Activated T-cell treated with anti-CD3 and anti-CD28 coated beads, Interleukin-2, amount 50 U/mL, for 24 hours (primary cell): ENCODE measurements at regions not wholly inside any gene's neighbourhood (a gene's known extent, or its start where the extent isn't known, plus 50 kb on each side); places are given as distances from the start of the nearest gene placed in this dataset.

ENCODE experiments used
- DNase-seq: peaks from one replicate; pipeline ENCODE4 v3.0.0-alpha.2; 2020
- H3K27ac Mint-ChIP-seq: 2 replicates; pipeline ENCODE4 v1.8.0; 2020; ENCODE audit warnings: mild to moderate bottlenecking, mixed read lengths
- H3K27me3 Mint-ChIP-seq: 2 replicates; pipeline ENCODE4 v1.8.0; 2020; ENCODE audit warnings: mixed read lengths
- H3K36me3 Mint-ChIP-seq: 2 replicates; pipeline ENCODE4 v1.8.0; 2020; ENCODE audit warnings: low read depth, mixed read lengths
- H3K4me1 Mint-ChIP-seq: 2 replicates; pipeline ENCODE4 v1.8.0; 2020; ENCODE audit warnings: low read depth, mixed read lengths
- H3K4me3 Mint-ChIP-seq: 2 replicates; pipeline ENCODE4 v1.8.0; 2020; ENCODE audit warnings: mild to moderate bottlenecking, moderate library complexity, mixed read lengths
- H3K9me3 Mint-ChIP-seq: 2 replicates; pipeline ENCODE4 v1.8.0; 2020; ENCODE audit warnings: mixed read lengths

DNA sequence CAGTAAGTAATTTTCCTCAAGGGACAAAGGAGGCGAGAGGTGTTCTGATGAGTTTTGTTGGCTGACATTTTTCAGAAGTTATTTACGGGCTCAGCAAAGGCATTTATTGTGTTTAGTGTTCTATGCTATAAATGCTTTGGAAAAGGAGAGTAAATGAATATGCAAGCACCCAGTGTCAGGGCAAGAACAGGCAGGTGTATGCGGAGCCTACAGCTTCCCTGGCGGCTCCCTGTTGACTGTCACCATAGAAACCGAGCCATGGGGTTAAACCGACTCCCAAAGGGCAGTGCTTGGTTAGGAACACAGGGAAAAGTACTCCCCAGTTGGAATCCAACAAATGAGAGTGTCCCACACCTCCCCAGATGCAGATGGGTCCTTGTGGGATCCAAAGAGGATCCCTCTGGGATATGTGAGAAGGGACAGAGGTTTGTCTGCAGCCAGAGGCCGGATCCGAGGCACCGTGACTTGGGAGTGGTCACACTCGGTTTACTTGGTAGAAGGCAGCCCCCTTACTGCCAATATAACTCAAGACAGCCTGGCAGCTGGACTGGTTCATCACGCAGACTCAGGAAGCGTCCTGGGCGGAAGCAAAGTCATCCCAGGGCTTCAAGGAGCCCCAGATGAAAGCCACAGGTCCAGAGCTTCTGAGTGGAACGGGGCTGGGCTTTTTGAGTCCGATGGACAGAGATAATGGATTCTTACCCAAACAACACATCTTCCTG is 329.7 kb downstream of the CTTN start:
- Mint-ChIP-seq H3K27ac (no peak overlapping the region), H3K4me3 (no peak overlapping the region), H3K36me3 (no peaks in the 10 kb centered on the region), H3K27me3 (peaks cover 6% of the 10 kb centered on the region), H3K9me3 (peaks cover 4% of the 10 kb centered on the region), H3K4me1 (no peaks in the 10 kb centered on the region)
- DNase-seq: no peak

DNA sequence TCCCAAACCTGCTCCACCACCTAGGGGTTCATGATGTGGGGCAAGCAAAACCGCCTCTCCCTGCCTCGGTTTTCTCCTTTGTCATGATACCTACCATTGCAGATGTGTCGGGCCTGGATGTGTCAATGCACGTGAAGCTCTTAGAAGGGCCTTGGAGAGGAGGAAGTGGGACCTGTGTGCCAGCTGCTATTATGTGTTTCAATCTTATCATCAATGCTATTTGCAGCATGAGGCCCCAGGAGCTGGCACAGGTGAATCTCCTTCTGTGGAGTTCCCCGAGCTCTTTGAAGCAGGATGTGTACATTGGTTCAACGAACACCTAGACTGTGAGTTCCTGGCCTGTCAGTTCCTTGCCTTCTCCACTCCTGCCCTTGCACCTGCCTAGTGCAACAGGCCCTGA is 331.6 kb downstream of the CTTN start:
- peaks cover 4% of the 10 kb centered on the region for H3K9me3 Mint-ChIP-seq
- no peak overlapping the region for H3K27ac Mint-ChIP-seq
- no peaks in the 10 kb centered on the region for H3K4me1 Mint-ChIP-seq
- H3K27me3 Mint-ChIP-seq: no peaks in the 10 kb centered on the region
- DNase-seq: no peak
- no peak overlapping the region for H3K4me3 Mint-ChIP-seq
- no peaks in the 10 kb centered on the region for H3K36me3 Mint-ChIP-seq

DNA sequence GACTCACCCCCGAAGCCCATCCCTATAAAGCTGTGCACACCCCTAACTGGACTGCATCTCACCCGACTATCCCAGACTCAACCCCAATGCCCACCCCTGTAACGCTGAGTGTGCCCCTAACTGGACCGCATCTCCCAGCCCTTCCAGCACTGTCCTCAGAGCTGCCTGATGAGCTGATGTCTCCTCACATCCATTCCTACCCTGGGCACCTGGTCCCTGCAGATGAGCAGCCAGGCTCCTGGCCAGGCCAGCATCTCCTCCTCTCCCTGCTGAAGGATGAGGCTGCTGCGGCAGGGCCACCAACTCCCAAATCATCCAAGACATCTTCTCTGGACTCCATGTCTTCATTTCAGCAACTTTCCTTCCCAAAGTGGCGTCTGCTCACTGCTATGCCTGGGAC is 332.1 kb downstream of the CTTN start:
- H3K4me3 Mint-ChIP-seq: no peak overlapping the region
- DNase-seq: no peak
- H3K4me1 Mint-ChIP-seq: no peaks in the 10 kb centered on the region
- no peaks in the 10 kb centered on the region for H3K36me3 Mint-ChIP-seq
- H3K27me3 Mint-ChIP-seq: no peaks in the 10 kb centered on the region
- peaks cover 4% of the 10 kb centered on the region for H3K9me3 Mint-ChIP-seq
- no peak overlapping the region for H3K27ac Mint-ChIP-seq

DNA sequence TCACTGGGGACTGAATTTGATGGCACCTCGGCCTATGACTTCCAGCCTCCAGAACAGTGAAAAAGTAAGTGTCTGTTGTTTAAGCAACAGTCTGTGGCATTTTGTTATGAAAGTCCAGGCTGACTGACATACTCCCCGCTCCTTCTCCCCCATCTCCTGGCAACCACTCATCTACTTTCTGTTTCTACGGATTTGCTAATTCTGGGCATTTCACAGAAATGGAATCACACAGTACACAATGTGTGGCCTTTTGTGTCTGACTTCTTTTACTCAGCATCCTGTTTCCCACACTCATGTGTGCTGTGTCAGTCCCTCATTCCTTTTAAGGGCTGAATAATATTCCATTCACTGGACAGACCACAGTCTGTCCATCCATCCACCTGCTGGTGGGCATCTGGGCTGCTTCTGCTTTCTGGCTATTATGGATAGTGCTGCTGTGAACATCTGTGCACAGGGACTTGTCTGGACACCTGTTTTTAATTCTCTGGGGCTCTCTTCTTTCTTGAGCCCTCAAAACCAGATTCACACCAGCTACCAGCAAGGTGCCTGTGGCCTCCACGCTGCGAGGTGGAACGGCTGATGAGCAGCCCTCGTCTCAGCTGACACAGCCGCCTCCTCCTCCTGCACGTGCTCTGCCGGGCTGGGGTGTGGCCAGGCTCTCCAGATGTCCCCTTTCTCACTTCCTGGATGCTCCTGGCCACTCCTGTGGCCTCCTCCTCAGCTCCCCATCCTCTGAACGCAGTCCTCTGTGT is 333.1 kb downstream of the CTTN start:
- Mint-ChIP-seq H3K9me3 (peaks cover 4% of the 10 kb centered on the region), H3K27me3 (no peaks in the 10 kb centered on the region), H3K27ac (no peak overlapping the region), H3K4me3 (no peak overlapping the region), H3K4me1 (no peaks in the 10 kb centered on the region), H3K36me3 (no peaks in the 10 kb centered on the region)
- no peak for DNase-seq

DNA sequence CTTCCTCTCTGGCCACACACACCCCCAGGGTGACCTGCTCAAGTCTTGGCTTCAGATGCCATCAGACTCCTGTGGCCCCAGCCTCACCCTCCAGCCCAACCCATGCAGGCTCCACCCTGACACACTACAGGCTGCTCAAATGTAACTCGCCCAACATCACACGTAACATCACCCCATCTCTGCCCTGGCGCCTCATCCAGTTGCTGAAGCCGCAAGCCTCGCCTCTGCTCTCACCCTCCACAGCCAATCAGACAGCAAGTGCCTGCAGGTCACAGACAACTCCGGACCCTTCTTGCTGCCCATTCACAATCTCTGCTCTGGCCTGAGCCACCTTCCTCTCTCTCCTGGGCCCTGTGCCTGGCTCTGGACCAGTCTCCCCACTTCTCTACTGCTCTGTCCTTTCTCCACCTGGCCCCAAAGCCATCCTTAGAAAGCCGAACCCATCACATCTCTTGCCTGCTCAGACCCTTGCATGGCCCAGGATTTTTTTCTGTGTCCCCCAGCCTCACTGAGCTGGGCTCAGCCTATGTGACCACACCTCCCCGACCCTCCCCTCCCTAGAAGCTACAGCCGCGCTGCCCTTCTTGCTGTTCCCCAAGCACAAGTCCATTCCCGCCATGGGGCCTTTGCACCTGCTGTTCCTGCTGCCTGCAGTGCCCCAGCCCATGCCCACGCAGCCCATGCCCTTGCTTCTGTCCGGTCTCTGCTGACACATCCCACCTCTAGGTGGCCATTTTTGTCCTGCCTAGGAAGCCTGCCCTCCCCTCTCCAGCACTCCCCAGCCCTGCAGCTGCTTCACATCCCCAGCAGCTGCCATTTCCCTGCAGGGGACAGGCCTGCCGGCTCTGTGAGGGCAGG is 333.9 kb downstream of the CTTN start:
- Mint-ChIP-seq H3K4me3 (no peak overlapping the region), H3K36me3 (no peaks in the 10 kb centered on the region), H3K4me1 (no peaks in the 10 kb centered on the region), H3K9me3 (no peaks in the 10 kb centered on the region), H3K27ac (no peak overlapping the region), H3K27me3 (no peaks in the 10 kb centered on the region)
- no peak for DNase-seq

DNA sequence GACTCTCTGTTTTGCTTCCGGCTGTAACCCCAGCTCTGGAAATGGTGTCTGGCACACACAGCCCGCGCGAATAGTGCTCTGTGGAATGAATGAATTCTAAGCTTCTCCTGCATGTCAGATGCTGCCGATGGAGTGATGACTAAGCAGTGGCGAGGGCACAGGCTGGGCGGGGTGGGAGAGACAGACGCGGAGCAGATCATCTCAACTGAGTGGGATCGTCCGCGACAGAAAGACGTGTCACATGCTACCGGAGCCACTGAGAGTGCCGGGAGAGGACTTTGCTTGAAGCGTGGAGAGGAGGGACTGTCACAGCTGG is 334.5 kb downstream of the CTTN start:
- no peak for DNase-seq
- Mint-ChIP-seq H3K27me3 (no peaks in the 10 kb centered on the region), H3K4me1 (no peaks in the 10 kb centered on the region)

DNA sequence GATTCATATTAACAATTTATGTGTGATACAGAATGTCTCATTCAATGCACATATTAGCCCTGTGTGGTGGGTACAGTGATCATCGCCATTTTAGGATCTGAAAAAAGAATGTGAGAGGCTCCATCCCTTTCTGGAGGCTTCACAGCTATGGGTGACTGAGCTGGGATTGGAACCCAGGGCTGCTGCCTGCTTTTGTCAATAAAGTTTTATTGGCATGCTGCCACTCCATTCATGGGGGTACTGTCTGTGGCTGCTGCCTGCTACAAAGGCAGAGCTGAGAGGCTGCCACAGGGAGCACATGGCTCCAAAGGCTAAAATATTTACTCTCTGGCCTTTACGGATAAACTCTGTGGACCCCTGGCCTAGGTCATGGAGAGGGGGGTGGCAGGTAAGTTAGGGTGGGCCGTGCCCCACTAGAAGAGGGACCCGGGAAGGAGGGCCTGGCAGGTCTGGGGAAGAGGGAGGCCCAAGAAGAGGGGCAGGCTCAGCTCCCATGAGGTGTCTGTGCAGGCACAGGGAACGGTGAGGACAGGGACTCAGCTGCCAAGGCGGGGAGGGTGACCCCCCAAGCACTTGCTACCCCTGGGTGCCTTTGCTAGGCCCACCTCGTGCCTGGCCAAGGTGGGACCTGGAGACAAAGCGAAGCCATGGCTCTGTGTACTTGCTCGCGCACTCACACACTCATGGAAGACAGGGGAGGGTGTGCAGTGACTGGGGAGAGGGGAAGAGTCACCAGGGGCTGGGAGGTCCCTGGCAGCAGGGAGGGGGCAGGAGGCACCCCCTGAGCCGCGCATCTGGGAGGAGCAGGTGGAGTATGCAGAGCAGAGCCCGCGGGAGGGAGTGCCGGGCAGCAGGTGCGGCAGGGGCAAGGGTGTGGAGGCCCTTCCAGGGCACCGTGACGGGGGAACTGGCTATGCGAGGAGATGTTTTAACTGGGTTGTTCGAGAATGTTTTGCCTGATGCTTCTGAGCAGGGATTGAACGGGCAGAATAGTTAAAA is 335.3 kb downstream of the CTTN start:
- H3K4me1 Mint-ChIP-seq: no peaks in the 10 kb centered on the region
- no peaks in the 10 kb centered on the region for H3K36me3 Mint-ChIP-seq
- H3K27ac Mint-ChIP-seq: no peak overlapping the region
- no peak for DNase-seq
- H3K4me3 Mint-ChIP-seq: no peak overlapping the region
- no peaks in the 10 kb centered on the region for H3K27me3 Mint-ChIP-seq
- H3K9me3 Mint-ChIP-seq: no peaks in the 10 kb centered on the region

More for the DNA sequence above, 334.5 kb downstream of the CTTN start:
- Mint-ChIP-seq H3K9me3 (no peaks in the 10 kb centered on the region), H3K36me3 (no peaks in the 10 kb centered on the region), H3K27ac (no peak overlapping the region), H3K4me3 (no peak overlapping the region)

DNA sequence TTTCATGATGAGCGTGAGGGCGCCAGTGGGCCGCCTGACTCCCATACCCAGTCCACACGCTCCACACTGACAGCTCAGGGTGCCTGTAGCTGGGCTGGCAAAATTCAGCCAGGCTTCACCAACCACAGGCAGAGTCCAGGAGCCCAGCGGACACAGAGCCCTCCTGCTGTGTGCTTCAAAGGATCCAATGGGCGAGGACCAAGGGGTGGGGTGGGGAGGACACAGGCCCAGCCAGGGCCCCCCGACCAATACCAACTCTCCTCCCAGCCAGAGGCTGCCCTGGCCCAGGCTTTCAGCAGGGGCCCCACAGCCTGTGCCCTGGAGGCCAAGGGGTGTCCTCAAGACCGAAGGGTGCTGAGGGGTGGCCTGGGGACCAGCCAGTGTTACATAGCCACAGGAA is 336.1 kb downstream of the CTTN start:
- no peak for DNase-seq
- H3K9me3 Mint-ChIP-seq: no peaks in the 10 kb centered on the region
- no peak overlapping the region for H3K4me3 Mint-ChIP-seq
- no peaks in the 10 kb centered on the region for H3K36me3 Mint-ChIP-seq
- no peaks in the 10 kb centered on the region for H3K4me1 Mint-ChIP-seq
- no peak overlapping the region for H3K27ac Mint-ChIP-seq
- no peaks in the 10 kb centered on the region for H3K27me3 Mint-ChIP-seq

DNA sequence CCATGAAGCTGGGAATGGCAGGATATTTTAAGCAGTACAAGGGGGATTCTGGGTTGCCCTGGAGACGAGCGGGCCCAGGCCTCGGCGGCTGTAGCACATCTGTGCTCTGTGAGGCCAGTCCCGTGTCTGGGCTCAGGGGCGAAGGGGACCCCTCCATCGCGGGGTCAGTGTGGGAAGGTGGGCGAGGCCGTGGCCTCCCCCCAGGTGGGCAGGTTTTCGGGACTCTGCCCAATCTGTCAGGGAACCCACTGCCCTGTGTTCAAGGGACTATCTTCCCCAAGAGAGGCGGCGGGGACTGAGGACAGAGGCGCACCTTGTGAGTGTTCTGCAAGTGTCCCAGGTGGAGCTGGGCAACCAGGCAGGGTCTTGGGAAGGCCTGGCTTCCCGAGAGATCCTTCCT is 336.6 kb downstream of the CTTN start:
- H3K27me3 Mint-ChIP-seq: no peaks in the 10 kb centered on the region
- no peaks in the 10 kb centered on the region for H3K4me1 Mint-ChIP-seq
- DNase-seq: no peak
- no peak overlapping the region for H3K4me3 Mint-ChIP-seq
- no peaks in the 10 kb centered on the region for H3K36me3 Mint-ChIP-seq
- no peak overlapping the region for H3K27ac Mint-ChIP-seq
- no peaks in the 10 kb centered on the region for H3K9me3 Mint-ChIP-seq

DNA sequence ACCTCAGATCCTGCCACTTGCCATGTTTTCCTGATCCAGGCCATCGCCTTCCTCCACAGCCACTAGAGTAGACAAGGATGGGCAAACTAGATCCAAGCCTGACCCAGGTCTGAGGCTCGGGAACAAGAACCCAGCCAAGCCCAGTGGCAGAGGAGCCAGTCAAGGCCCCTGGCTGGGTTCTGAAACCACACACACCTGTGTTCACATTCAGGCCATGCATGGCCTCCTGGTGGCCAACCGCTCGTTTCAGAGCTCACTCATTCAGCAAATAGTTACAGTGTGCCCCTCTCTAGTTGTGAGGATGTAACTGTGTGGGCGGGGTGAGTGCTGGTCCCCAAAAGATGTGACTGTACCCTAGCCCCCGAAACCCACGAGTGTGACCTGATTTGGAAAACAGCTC is 337.6 kb downstream of the CTTN start:
- Mint-ChIP-seq H3K36me3 (no peaks in the 10 kb centered on the region), H3K27ac (no peak overlapping the region), H3K4me1 (no peaks in the 10 kb centered on the region), H3K9me3 (no peaks in the 10 kb centered on the region), H3K4me3 (no peak overlapping the region), H3K27me3 (no peaks in the 10 kb centered on the region)
- no peak for DNase-seq

DNA sequence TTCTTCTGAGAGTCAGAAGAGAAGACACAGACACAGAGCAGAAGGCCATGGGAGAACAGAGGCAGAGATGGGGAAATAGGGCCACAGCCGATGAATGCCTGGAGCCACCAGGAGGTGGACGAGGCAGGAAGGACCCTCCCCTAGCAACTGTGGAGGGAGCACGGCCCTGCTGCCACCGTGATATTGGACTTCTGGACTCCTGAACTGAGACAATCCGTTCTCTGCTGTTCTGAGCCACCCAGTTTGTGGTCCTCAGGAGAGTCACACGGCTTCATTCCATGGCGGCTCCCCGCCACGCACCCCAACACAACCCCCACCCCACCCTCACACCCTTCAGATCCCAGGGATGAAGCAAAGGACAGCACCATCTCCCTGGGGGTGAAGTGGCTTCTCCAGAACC is 338.1 kb downstream of the CTTN start:
- Mint-ChIP-seq H3K4me1 (no peaks in the 10 kb centered on the region), H3K27me3 (no peaks in the 10 kb centered on the region), H3K36me3 (no peaks in the 10 kb centered on the region), H3K27ac (no peak overlapping the region), H3K4me3 (no peak overlapping the region), H3K9me3 (no peaks in the 10 kb centered on the region)
- no peak for DNase-seq

DNA sequence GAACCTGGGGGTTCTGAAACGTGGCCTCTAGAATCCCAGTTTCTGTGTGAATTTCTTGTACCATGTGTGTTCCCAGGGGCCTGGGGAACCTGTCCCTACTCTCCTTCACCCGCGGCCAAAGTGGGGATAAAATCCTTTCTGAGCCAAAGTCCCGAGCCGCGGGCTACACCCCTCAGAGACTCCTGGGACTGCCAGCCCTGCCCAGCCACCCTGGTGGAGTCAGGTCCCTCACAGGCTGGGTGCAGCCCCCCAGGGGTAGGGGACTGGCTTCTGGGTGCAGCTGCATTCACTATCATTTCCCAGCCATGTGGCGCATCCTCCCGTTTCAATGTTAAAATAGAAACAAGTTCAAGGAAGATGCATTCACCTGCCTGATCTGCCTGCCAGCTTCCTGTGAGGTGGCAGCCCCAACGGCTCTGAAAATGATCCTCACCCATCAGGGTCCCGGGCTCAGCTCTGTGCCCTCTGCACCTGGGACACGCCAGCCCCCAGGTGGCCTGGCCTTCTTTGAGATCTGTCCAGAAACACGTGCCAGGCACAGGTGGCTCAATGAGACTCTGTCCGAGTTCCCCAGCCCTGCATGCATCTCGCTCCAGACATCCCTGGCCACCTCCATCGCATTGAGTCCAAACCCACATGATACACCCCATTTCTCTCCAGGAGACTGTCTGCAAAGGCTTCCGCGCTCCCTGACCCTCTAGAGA is 338.8 kb downstream of the CTTN start:
- Mint-ChIP-seq H3K4me3 (no peak overlapping the region), H3K4me1 (no peaks in the 10 kb centered on the region), H3K27me3 (peaks cover 3% of the 10 kb centered on the region), H3K27ac (no peak overlapping the region), H3K36me3 (no peaks in the 10 kb centered on the region), H3K9me3 (no peaks in the 10 kb centered on the region)
- DNase-seq: no peak

DNA sequence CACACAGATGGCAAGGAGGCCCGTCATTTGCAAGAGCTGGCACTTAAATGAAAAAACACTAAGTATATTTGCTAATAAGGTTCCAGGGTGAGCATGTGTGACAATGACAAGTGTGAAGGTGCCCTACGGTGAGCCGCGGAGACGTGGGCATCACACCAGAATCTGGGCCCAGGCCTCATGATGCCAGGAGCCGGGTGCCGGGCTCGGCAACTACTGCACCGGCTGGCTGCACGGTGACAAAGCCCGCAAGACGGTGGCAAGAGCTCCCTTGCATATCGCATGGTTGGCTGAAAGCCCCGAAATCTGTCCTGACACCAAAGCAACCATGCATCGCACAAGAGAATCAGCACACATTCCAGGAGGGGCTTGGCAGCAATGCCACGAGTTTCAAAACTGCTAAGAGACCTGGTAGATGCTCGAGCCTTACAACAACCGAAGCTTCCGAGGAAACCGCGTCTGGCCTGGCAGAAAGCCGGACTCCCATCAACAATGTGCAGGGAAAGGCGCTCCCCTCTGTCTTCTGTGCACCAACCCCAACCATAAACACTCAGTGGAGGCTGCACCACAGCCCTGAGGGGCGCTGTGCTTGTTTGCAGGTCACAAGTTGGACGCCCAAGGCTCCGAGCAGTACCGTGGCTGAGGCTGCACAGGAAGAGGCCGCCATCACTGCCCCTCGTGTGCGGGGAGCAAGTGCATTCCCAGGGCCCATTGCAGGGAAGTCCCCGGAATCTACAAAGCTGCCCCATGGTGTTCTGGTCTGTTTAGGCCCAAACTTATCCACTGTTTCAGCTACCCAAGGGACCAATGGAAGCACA is 339.7 kb downstream of the CTTN start:
- no peaks in the 10 kb centered on the region for H3K9me3 Mint-ChIP-seq
- H3K27ac Mint-ChIP-seq: no peak overlapping the region
- no peaks in the 10 kb centered on the region for H3K36me3 Mint-ChIP-seq
- no peak for DNase-seq
- peaks cover 13% of the 10 kb centered on the region for H3K27me3 Mint-ChIP-seq
- H3K4me3 Mint-ChIP-seq: no peak overlapping the region
- no peaks in the 10 kb centered on the region for H3K4me1 Mint-ChIP-seq
